ENCODE measurements at regions not wholly inside any gene's neighbourhood (a gene's known extent, or its start where the extent isn't known, plus 50 kb on each side); places are given as distances from the start of the nearest gene placed in this dataset.
"Not testable (repeated sequence)": the region's sequence is repeated elsewhere in the genome, so short reads cannot be mapped to it uniquely, and the experiment has no call there.

GRCh38 chr3:176313426-176313825 lies 883.9 kb downstream of the TBL1XR1 start:
- no peaks in the 10 kb centered on the region for H3K27me3 ChIP-seq
- DNase-seq: no peak
- H3K9me3 ChIP-seq (replicated peaks): no peaks in the 10 kb centered on the region
- no peak overlapping the region for H3K27ac ChIP-seq
- H3K4me1 ChIP-seq: no peaks in the 10 kb centered on the region
- no peak overlapping the region for H3K4me3 ChIP-seq
- no peaks in the 10 kb centered on the region for H3K36me3 ChIP-seq

GRCh38 chr3:176310641-176311040 lies 886.6 kb downstream of the TBL1XR1 start:
- Histone ChIP-seq H3K36me3 (no peaks in the 10 kb centered on the region), H3K9me3 (replicated peaks) (no peaks in the 10 kb centered on the region), H3K4me3 (no peak overlapping the region), H3K4me1 (no peaks in the 10 kb centered on the region), H3K27me3 (no peaks in the 10 kb centered on the region), H3K27ac (no peak overlapping the region)
- no peak for DNase-seq

GRCh38 chr3:176302271-176302670 lies 895.0 kb downstream of the TBL1XR1 start:
- no peaks in the 10 kb centered on the region for H3K27me3 ChIP-seq
- no peaks in the 10 kb centered on the region for H3K9me3 ChIP-seq (replicated peaks)
- DNase-seq: no peak
- no peak overlapping the region for H3K4me3 ChIP-seq
- no peaks in the 10 kb centered on the region for H3K4me1 ChIP-seq
- H3K36me3 ChIP-seq: no peaks in the 10 kb centered on the region
- no peak overlapping the region for H3K27ac ChIP-seq

- H3K9me3 ChIP-seq (replicated peaks): no peaks in the 10 kb centered on the region; the same call in 1 of the 2 replicates
- H3K27ac ChIP-seq: no peak overlapping the region
- no peak overlapping the region for H3K4me3 ChIP-seq
- no peaks in the 10 kb centered on the region for H3K4me1 ChIP-seq
- H3K27me3 ChIP-seq: no peaks in the 10 kb centered on the region
- no peaks in the 10 kb centered on the region for H3K36me3 ChIP-seq
- DNase-seq: no peak
These were observed 901.1 kb downstream of the TBL1XR1 start for GRCh38 chr3:176296066-176296597.

- H3K4me1 ChIP-seq: no peaks in the 10 kb centered on the region
- no peaks in the 10 kb centered on the region; the same call in 1 of the 2 replicates for H3K9me3 ChIP-seq (replicated peaks)
- no peaks in the 10 kb centered on the region for H3K36me3 ChIP-seq
- no peaks in the 10 kb centered on the region for H3K27me3 ChIP-seq
- no peak overlapping the region for H3K27ac ChIP-seq
- no peak for DNase-seq
- no peak overlapping the region for H3K4me3 ChIP-seq
These were observed 904.0 kb downstream of the TBL1XR1 start for GRCh38 chr3:176293276-176293675.

GRCh38 chr3:176286476-176287085 lies 910.7 kb downstream of the TBL1XR1 start:
- Histone ChIP-seq H3K36me3 (no peaks in the 10 kb centered on the region), H3K27me3 (no peaks in the 10 kb centered on the region), H3K4me3 (no peak overlapping the region), H3K9me3 (replicated peaks) (no peaks in the 10 kb centered on the region), H3K4me1 (no peaks in the 10 kb centered on the region), H3K27ac (no peak overlapping the region)
- DNase-seq: no peak

- Histone ChIP-seq H3K9me3 (replicated peaks) (no peaks in the 10 kb centered on the region; the same call in 1 of the 2 replicates), H3K4me1 (no peaks in the 10 kb centered on the region), H3K36me3 (no peaks in the 10 kb centered on the region), H3K4me3 (no peak overlapping the region), H3K27ac (no peak overlapping the region), H3K27me3 (no peaks in the 10 kb centered on the region)
- DNase-seq: no peak
These were observed 921.7 kb downstream of the TBL1XR1 start for GRCh38 chr3:176275538-176275937.

- no peaks in the 10 kb centered on the region for H3K27me3 ChIP-seq
- H3K9me3 ChIP-seq (replicated peaks): no peaks in the 10 kb centered on the region; the same call in 1 of the 2 replicates
- no peaks in the 10 kb centered on the region for H3K4me1 ChIP-seq
- DNase-seq: no peak
- H3K36me3 ChIP-seq: no peaks in the 10 kb centered on the region
- H3K27ac ChIP-seq: no peak overlapping the region
- no peak overlapping the region for H3K4me3 ChIP-seq
These were observed 922.2 kb downstream of the TBL1XR1 start for GRCh38 chr3:176275113-176275512.

GRCh38 chr3:176274161-176274560 lies 923.1 kb downstream of the TBL1XR1 start:
- Histone ChIP-seq H3K36me3 (no peaks in the 10 kb centered on the region), H3K27me3 (no peaks in the 10 kb centered on the region), H3K4me1 (no peaks in the 10 kb centered on the region)

GRCh38 chr3:176262071-176262470 lies 935.2 kb downstream of the TBL1XR1 start:
- no peak overlapping the region for H3K4me3 ChIP-seq
- no peak overlapping the region for H3K27ac ChIP-seq
- no peaks in the 10 kb centered on the region for H3K27me3 ChIP-seq
- H3K36me3 ChIP-seq: no peaks in the 10 kb centered on the region
- H3K4me1 ChIP-seq: no peaks in the 10 kb centered on the region
- no peak for DNase-seq
- H3K9me3 ChIP-seq (replicated peaks): no peaks in the 10 kb centered on the region

More at GRCh38 chr3:176274161-176274560, 923.1 kb downstream of the TBL1XR1 start:
- peak in 1 of 2 experiments; percentile 20 for DNase-seq
- Histone ChIP-seq H3K9me3 (replicated peaks) (no peaks in the 10 kb centered on the region; the same call in 1 of the 2 replicates), H3K27ac (no peak overlapping the region), H3K4me3 (no peak overlapping the region)

- H3K4me1 ChIP-seq: no peaks in the 10 kb centered on the region
- no peak overlapping the region for H3K4me3 ChIP-seq
- no peaks in the 10 kb centered on the region; the same call in 1 of the 2 replicates for H3K36me3 ChIP-seq
- DNase-seq: no peak
- H3K27me3 ChIP-seq: no peaks in the 10 kb centered on the region
- no peak overlapping the region for H3K27ac ChIP-seq
- no peaks in the 10 kb centered on the region for H3K9me3 ChIP-seq (replicated peaks)
These were observed 950.1 kb downstream of the TBL1XR1 start for GRCh38 chr3:176247191-176247590.

GRCh38 chr3:176219970-176220369 lies 977.3 kb downstream of the TBL1XR1 start:
- H3K9me3 ChIP-seq (replicated peaks): no peaks in the 10 kb centered on the region
- H3K27ac ChIP-seq: no peak overlapping the region
- DNase-seq: no peak
- H3K4me1 ChIP-seq: no peaks in the 10 kb centered on the region
- no peak overlapping the region for H3K4me3 ChIP-seq
- H3K27me3 ChIP-seq: no peaks in the 10 kb centered on the region
- H3K36me3 ChIP-seq: no peaks in the 10 kb centered on the region

- DNase-seq: no peak
- no peaks in the 10 kb centered on the region for H3K36me3 ChIP-seq
- no peaks in the 10 kb centered on the region for H3K9me3 ChIP-seq (replicated peaks)
- H3K27ac ChIP-seq: no peak overlapping the region
- H3K4me1 ChIP-seq: peaks cover 5% of the 10 kb centered on the region
- H3K4me3 ChIP-seq: no peak overlapping the region
- H3K27me3 ChIP-seq: no peaks in the 10 kb centered on the region
These were observed 982.5 kb downstream of the TBL1XR1 start for GRCh38 chr3:176214758-176215157.

GRCh38 chr3:176213314-176213713 lies 984.0 kb downstream of the TBL1XR1 start:
- not testable (repeated sequence) for H3K9me3 ChIP-seq (replicated peaks); H3K27ac ChIP-seq; H3K36me3 ChIP-seq; H3K27me3 ChIP-seq; H3K4me3 ChIP-seq; H3K4me1 ChIP-seq; DNase-seq

GRCh38 chr3:176208915-176209314 lies 988.4 kb downstream of the TBL1XR1 start:
- Histone ChIP-seq H3K36me3 (no peaks in the 10 kb centered on the region), H3K27ac (no peak overlapping the region), H3K4me1 (peaks cover 5% of the 10 kb centered on the region), H3K9me3 (replicated peaks) (no peaks in the 10 kb centered on the region), H3K27me3 (no peaks in the 10 kb centered on the region), H3K4me3 (no peak overlapping the region)
- no peak for DNase-seq

- no peak for DNase-seq
- Histone ChIP-seq H3K4me3 (no peak overlapping the region), H3K27me3 (no peaks in the 10 kb centered on the region)
These were observed 989.0 kb downstream of the TBL1XR1 start for GRCh38 chr3:176208283-176208682.

More at GRCh38 chr3:176208283-176208682, 989.0 kb downstream of the TBL1XR1 start:
- Histone ChIP-seq H3K36me3 (no peaks in the 10 kb centered on the region), H3K27ac (no peak overlapping the region), H3K9me3 (replicated peaks) (no peaks in the 10 kb centered on the region), H3K4me1 (peaks cover 5% of the 10 kb centered on the region)

All from SJCRH30 (cell line).